GM12873 (cell line): ENCODE measurements at regions not wholly inside any gene's neighbourhood (a gene's known extent, or its start where the extent isn't known, plus 50 kb on each side); places are given as distances from the start of the nearest gene placed in this dataset.

ENCODE experiments used
- CTCF ChIP-seq: IDR thresholded peaks from 2 replicates; pipeline ENCODE4 v1.5.1; 2012; ENCODE audit warnings: low read depth, mild to moderate bottlenecking, moderate library complexity, low read length, control low read depth; ENCODE audit not compliant: insufficient read depth; ENCODE audit errors: missing control alignments

- no peak for TF ChIP-seq CTCF
Measured at GRCh38 chr16:87129771-87130170, 187.4 kb downstream of the C16orf95 start.

DNA sequence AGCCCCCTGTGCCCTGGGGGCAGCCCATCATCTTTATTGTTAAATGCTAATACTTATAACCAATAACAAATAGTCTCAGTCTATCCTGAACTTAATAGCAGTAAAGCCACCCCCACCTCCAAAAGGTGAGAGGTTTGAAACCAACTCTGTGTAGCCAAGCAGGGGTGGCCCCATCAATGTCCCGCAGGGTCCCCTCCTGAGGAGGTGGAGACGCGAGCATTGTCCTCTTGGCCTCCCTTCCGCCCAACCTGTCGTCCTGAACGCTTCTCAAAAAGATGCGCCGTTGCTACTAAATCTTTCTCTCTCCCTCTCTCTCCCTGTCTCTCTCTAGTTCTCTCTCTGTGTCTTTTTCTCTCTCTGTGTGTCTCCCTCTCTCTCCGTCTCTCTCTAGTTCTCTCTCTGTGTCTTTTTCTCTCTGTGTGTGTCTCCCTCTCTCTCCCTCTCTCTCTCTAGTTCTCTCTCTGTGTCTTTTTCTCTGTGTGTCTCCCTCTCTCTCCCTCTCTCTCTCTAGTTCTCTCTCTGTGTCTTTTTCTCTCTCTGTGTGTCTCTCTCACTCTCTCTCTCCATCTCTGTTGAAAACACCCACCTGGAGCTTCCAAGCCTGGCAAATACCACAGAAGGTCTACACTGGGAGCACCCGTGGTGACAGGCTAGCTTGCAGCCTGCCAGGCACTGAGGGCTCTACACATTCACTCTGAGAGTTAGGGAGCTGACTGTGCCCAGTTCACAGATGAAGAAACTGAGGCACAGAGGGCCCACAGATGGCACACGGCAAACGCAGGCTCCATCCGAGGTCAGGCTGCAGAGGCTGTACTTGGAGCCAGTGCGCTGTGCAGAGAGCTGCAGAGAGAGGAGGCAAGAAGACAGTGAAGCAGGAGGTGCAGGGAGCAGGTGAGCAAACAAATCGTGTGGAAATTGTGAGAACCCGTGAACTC, 185.9 kb downstream of the C16orf95 start:
- TF ChIP-seq CTCF = no peak

DNA sequence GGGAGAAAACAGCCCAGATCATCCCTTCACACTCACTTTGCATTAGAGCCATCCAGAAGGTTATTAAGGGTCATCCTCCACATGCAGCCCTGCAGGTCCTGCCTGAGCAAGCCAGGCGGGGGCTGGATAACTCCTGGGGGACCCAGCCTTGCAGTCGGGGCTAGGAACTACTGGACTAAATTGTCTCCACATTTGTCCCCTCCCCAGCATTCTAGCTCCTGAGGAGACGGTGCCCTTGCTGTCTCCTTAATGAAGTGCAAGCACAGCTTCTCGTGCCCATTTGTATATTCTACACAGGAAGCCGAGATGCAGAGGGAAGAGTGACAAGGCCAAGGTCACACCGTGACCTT, 185.2 kb downstream of the C16orf95 start:
- no peak for TF ChIP-seq CTCF

GRCh38 chr16:87132361-87133014, 184.7 kb downstream of the C16orf95 start:
- no peak for TF ChIP-seq CTCF

GRCh38 chr16:87133112-87133850, 183.9 kb downstream of the C16orf95 start:
- no peak for TF ChIP-seq CTCF

- TF ChIP-seq CTCF = no peak
Measured at GRCh38 chr16:87133966-87134627, 183.1 kb downstream of the C16orf95 start.
